Natural killer cell (primary cell): ENCODE measurements at regions not wholly inside any gene's neighbourhood (a gene's known extent, or its start where the extent isn't known, plus 50 kb on each side); places are given as distances from the start of the nearest gene placed in this dataset.

ENCODE experiments used
- ATAC-seq, 3 donors: fragments of 150-1000 bp in 2 of 3; fragments of 200-7000 bp in 1 of 3; cut with Tn5 transposase; 1 replicate in 1 of 3; 2 replicates in 2 of 3; pipeline ENCODE4 v1.10.0; 2021; ENCODE audit warnings: mild to moderate bottlenecking in 2 of 3, moderate library complexity in 2 of 3
- DNase-seq, 2 donors: peaks; one replicate each; pipeline versions ENCODE4 v3.0.0 to v3.0.0-alpha.2; 2013 to 2021; ENCODE audit warnings: mixed read lengths in 1 of 2
- H3K27ac ChIP-seq: one replicate; pipeline ENCODE4 v1.5.1; 2013; ENCODE audit warnings: mild to moderate bottlenecking, low read length
- H3K27me3 ChIP-seq: one replicate; pipeline ENCODE4 v1.6.1; 2013; ENCODE audit warnings: low read length; ENCODE audit not compliant: control insufficient read depth, insufficient read depth
- H3K36me3 ChIP-seq: one replicate; pipeline ENCODE4 v1.6.1; 2013; ENCODE audit warnings: low read length; ENCODE audit not compliant: control insufficient read depth, insufficient read depth
- H3K4me1 ChIP-seq: one replicate; pipeline ENCODE4 v1.6.1; 2013; ENCODE audit warnings: low read length; ENCODE audit not compliant: control insufficient read depth, insufficient read depth
- H3K4me3 ChIP-seq: one replicate; pipeline ENCODE4 v1.5.1; 2013; ENCODE audit warnings: low read length
- H3K9me3 ChIP-seq: one replicate; pipeline ENCODE4 v1.6.1; 2013; ENCODE audit warnings: low read length; ENCODE audit not compliant: control insufficient read depth, insufficient read depth
- H3K27ac Mint-ChIP-seq, 2 donors: one replicate each; pipeline ENCODE4 v1.8.0; 2022; ENCODE audit warnings: mild to moderate bottlenecking in 2 of 2, mixed read lengths in 2 of 2, moderate library complexity in 1 of 2
- H3K27me3 Mint-ChIP-seq, 2 donors: one replicate each; pipeline ENCODE4 v1.8.0; 2022; ENCODE audit warnings: low read depth in 2 of 2, mixed read lengths in 2 of 2
- H3K36me3 Mint-ChIP-seq: one replicate; pipeline ENCODE4 v1.8.0; 2022; ENCODE audit warnings: mixed read lengths
- H3K4me1 Mint-ChIP-seq, 2 donors: one replicate each; pipeline ENCODE4 v1.8.0; 2022; ENCODE audit warnings: mixed read lengths in 2 of 2
- H3K4me3 Mint-ChIP-seq: one replicate; pipeline ENCODE4 v1.8.0; 2022; ENCODE audit warnings: mild to moderate bottlenecking, moderate library complexity, mixed read lengths
- H3K9me3 Mint-ChIP-seq, 2 donors: one replicate each; pipeline ENCODE4 v1.8.0; 2022; ENCODE audit warnings: mixed read lengths in 2 of 2
- CTCF ChIP-seq: fragments of 200-600 bp; IDR thresholded peaks from one replicate; pipeline ENCODE4 v1.8.0; 2022; ENCODE audit warnings: antibody characterized with exemption
- WGBS: methylation state at CpG from one replicate; pipeline ENCODE4 v1.1.7; 2013; ENCODE audit warnings: missing lambda C conversion rate; ENCODE audit not compliant: insufficient coverage; 5-methylcytosine and 5-hydroxymethylcytosine counted together
- intact Hi-C: fragments of 100-400 bp; cut with micrococcal nuclease; formaldehyde crosslinking; loops from one replicate; pipeline ENCODE4 v1.14.2; 2022

DNA sequence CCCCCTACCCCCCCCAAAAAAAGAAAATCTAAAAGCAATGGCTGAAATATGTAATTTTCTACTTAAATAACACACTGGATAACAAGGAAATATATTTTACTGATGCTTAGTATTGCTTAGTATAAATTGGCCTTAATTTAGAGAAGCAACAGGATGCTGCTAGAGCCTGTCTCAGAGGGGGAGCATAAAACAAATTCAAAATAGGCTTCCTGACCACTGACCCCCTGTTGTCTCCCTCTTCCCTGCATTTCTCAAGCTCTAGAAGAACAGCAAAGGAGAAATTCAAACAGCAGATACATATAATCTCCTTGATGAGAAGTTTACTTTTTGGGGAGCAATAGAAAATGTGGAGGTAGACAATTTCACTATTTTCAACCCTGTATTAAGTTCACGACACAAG is 631.1 kb upstream of the GJE1 start:
- Mint-ChIP-seq H3K9me3 (peaks cover 5 to 6% of the 10 kb centered on the region in 2 donors), H3K4me1 (peaks cover 0 to 2% of the 10 kb centered on the region in 2 donors), H3K27ac (no peak overlapping the region), H3K36me3 (peaks cover 11% of the 10 kb centered on the region), H3K27me3 (peaks cover 0 to 3% of the 10 kb centered on the region in 2 donors), H3K4me3 (no peak overlapping the region)
- Histone ChIP-seq H3K4me1 (no peaks in the 10 kb centered on the region), H3K9me3 (peaks cover 11% of the 10 kb centered on the region), H3K4me3 (no peak overlapping the region), H3K27me3 (no peaks in the 10 kb centered on the region), H3K36me3 (no peaks in the 10 kb centered on the region), H3K27ac (no peak overlapping the region)
- intact Hi-C loops = no loop called here
- DNase-seq (no peak), ATAC-seq (no peak)
- no CpG with 5 or more reads among the region's 1 CpG for WGBS
- TF ChIP-seq CTCF = no peak

- peaks cover 0 to 3% of the 10 kb centered on the region in 2 donors for H3K27me3 Mint-ChIP-seq
- no peak for ATAC-seq
- Histone ChIP-seq H3K27ac (no peak overlapping the region), H3K27me3 (no peaks in the 10 kb centered on the region), H3K9me3 (no peaks in the 10 kb centered on the region), H3K36me3 (no peaks in the 10 kb centered on the region), H3K4me3 (no peak overlapping the region), H3K4me1 (no peaks in the 10 kb centered on the region)
- DNase-seq = no peak
- H3K4me1 Mint-ChIP-seq = peaks cover 0 to 6% of the 10 kb centered on the region in 2 donors
- no peak overlapping the region for H3K27ac Mint-ChIP-seq
- H3K4me3 Mint-ChIP-seq = no peak overlapping the region
- H3K9me3 Mint-ChIP-seq = no peaks in the 10 kb centered on the region
- 80% methylated on average over 1 of the region's 3 CpGs for WGBS
- no peaks in the 10 kb centered on the region for H3K36me3 Mint-ChIP-seq
- intact Hi-C loops = no loop called here
- no peak for TF ChIP-seq CTCF
Measured at GRCh38 chr6:141498977-141499376, 633.7 kb upstream of the GJE1 start.

DNA sequence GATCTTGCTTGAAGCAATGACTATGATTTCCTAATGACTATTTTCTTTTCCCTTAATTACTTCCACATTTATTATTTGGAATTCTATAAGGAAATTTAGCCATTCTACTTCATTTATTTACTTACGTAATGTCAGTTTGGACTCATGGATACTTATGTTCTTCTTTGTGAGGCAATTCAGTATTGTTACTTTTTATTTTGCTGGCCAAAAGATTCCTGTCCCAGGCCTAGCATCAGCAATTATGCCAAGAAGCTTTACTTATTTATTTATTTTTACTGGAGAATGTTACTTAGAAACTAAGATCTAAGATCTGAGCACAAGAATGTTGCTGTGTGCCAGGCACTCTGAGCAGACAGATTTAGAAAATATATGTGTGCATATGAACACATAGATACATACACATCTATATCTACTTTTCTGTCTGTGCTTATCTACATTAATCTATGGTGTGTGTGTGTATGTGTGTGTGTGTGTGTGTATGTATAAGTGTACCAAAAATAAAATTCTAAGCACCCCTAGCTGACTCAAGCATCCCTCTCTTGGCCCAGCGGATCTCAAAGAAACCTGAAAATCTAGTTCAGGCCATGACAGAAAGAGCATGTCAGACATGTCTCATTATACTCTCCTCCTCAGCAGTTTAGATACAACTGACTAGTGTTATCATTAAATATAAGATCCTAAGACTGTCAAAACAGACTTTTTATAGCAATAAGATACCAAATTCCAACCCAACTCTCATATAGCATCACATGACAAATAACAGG is 640.0 kb upstream of the GJE1 start:
- Histone ChIP-seq H3K9me3 (no peaks in the 10 kb centered on the region), H3K27ac (no peak overlapping the region), H3K27me3 (no peaks in the 10 kb centered on the region), H3K36me3 (no peaks in the 10 kb centered on the region), H3K4me3 (no peak overlapping the region), H3K4me1 (no peaks in the 10 kb centered on the region)
- ATAC-seq = no peak
- Mint-ChIP-seq H3K27ac (no peak overlapping the region), H3K4me3 (no peak overlapping the region), H3K27me3 (no peaks in the 10 kb centered on the region), H3K36me3 (no peaks in the 10 kb centered on the region), H3K4me1 (peaks cover 9 to 16% of the 10 kb centered on the region in 2 donors), H3K9me3 (no peaks in the 10 kb centered on the region)
- intact Hi-C loops = no loop called here
- DNase-seq = no peak
- no peak for TF ChIP-seq CTCF
- 86% methylated on average over 1 of the region's 2 CpGs for WGBS

- no peak for TF ChIP-seq CTCF
- H3K4me3 Mint-ChIP-seq = no peak overlapping the region
- Histone ChIP-seq H3K4me1 (no peaks in the 10 kb centered on the region), H3K9me3 (no peaks in the 10 kb centered on the region), H3K27ac (no peak overlapping the region), H3K36me3 (no peaks in the 10 kb centered on the region), H3K27me3 (no peaks in the 10 kb centered on the region), H3K4me3 (no peak overlapping the region)
- no peaks in the 10 kb centered on the region for H3K9me3 Mint-ChIP-seq
- no peaks in the 10 kb centered on the region for H3K27me3 Mint-ChIP-seq
- intact Hi-C loops = no loop called here
- peaks cover 9 to 14% of the 10 kb centered on the region in 2 donors for H3K4me1 Mint-ChIP-seq
- H3K36me3 Mint-ChIP-seq = no peaks in the 10 kb centered on the region
- DNase-seq (no peak), ATAC-seq (no peak)
- H3K27ac Mint-ChIP-seq = no peak overlapping the region
Measured at GRCh38 chr6:141491684-141492083, 641.0 kb upstream of the GJE1 start.
